Astrocyte of the spinal cord (primary cell): ENCODE measurements at regions not wholly inside any gene's neighbourhood (a gene's known extent, or its start where the extent isn't known, plus 50 kb on each side); places are given as distances from the start of the nearest gene placed in this dataset.

ENCODE experiments used
- DNase-seq: peaks from one replicate; pipeline ENCODE4 v3.0.0; 2011; ENCODE audit warnings: low read depth, low spot score
- H3K4me3 ChIP-seq: 2 replicates; pipeline ENCODE4 v1.5.1; 2011; ENCODE audit warnings: low read depth, mild to moderate bottlenecking, low read length, moderate library complexity
- CTCF ChIP-seq: IDR thresholded peaks from 2 replicates; pipeline ENCODE4 v1.5.1; 2012; ENCODE audit warnings: low read depth, mild to moderate bottlenecking, low read length, inconsistent platforms
- in situ Hi-C: cut with HindIII; loops from 2 replicates; pipeline ENCODE4 v1.10.0; 2017; ENCODE audit warnings: low sequenced_read_pairs

- peak; percentile 13 for DNase-seq
- peak; percentile 53 for TF ChIP-seq CTCF
- in situ Hi-C loops, result no loop called here
- H3K4me3 ChIP-seq, result no peak overlapping the region
These were observed 56.0 kb upstream of the FAM174A start for GRCh38 chr5:100479079-100479688.

- in situ Hi-C loops, result no loop called here
- no peak for DNase-seq
- no peak for TF ChIP-seq CTCF
- H3K4me3 ChIP-seq, result no peak overlapping the region
These were observed 63.1 kb upstream of the FAM174A start for GRCh38 chr5:100472091-100472490.

- no peak for DNase-seq
These were observed 65.4 kb upstream of the FAM174A start for GRCh38 chr5:100469767-100470166.

GRCh38 chr5:100464418-100464817, 70.8 kb upstream of the FAM174A start:
- H3K4me3 ChIP-seq, result no peak overlapping the region
- DNase-seq, result peak; percentile 81
- no peak for TF ChIP-seq CTCF
- in situ Hi-C loops, result no loop called here

More at GRCh38 chr5:100469767-100470166, 65.4 kb upstream of the FAM174A start:
- in situ Hi-C loops, result no loop called here
- no peak for TF ChIP-seq CTCF
- no peak overlapping the region for H3K4me3 ChIP-seq

GRCh38 chr5:100456615-100457014, 78.6 kb upstream of the FAM174A start:
- H3K4me3 ChIP-seq, result no peak overlapping the region
- no peak for TF ChIP-seq CTCF
- no peak for DNase-seq
- in situ Hi-C loops, result no loop called here

- no peak for TF ChIP-seq CTCF
- H3K4me3 ChIP-seq, result no peak overlapping the region
- no peak for DNase-seq
- in situ Hi-C loops, result no loop called here
These were observed 83.0 kb upstream of the FAM174A start for GRCh38 chr5:100452126-100452525.

GRCh38 chr5:100448111-100448528, 87.1 kb upstream of the FAM174A start:
- TF ChIP-seq CTCF, result no peak
- H3K4me3 ChIP-seq, result no peak overlapping the region
- DNase-seq, result no peak
- in situ Hi-C loops, result no loop called here
